ENCODE measurements at regions not wholly inside any gene's neighbourhood (a gene's known extent, or its start where the extent isn't known, plus 50 kb on each side); places are given as distances from the start of the nearest gene placed in this dataset.

- no peak for TF ChIP-seq CTCF (IDR thresholded peaks at IDR 0.05; ENCODE audit: poor library complexity, severe bottlenecking)
- no peak for TF ChIP-seq EP300 (conservative IDR thresholded peaks at IDR 0.05; ENCODE audit: poor library complexity, severe bottlenecking)
- no peak for TF ChIP-seq POLR2AphosphoS5 (IDR thresholded peaks at IDR 0.05)
- TF ChIP-seq SMC3 (conservative IDR thresholded peaks at IDR 0.05; ENCODE audit: poor library complexity), result no peak
- TF ChIP-seq MXI1 (conservative IDR thresholded peaks at IDR 0.05; ENCODE audit: poor library complexity, severe bottlenecking), result no peak
- no peak for TF ChIP-seq EZH2 (IDR thresholded peaks at IDR 0.05; ENCODE audit: borderline replicate concordance, insufficient read depth, low read length, poor library complexity, severe bottlenecking)
- TF ChIP-seq REST (IDR thresholded peaks at IDR 0.05; ENCODE audit: borderline replicate concordance), result no peak
These were observed 85.0 kb upstream of the SEC11C start for GRCh38 chr18:59054496-59055287.

Measured in neural cell (in vitro differentiated cells).